Liver (tissue), 8 donors: ENCODE measurements at regions not wholly inside any gene's neighbourhood (a gene's known extent, or its start where the extent isn't known, plus 50 kb on each side); places are given as distances from the start of the nearest gene placed in this dataset.
A peak's percentile ranks its signal among the peaks of the same experiment; 100 is the strongest.

Experiments used
- DNase-seq: peaks from one replicate; pipeline ENCODE4 v3.0.0-alpha.2; 2017; ENCODE audit warnings: low spot score
- H3K27ac ChIP-seq, 2 donors: one replicate each; pipeline ENCODE4 v1.7.0; 2013; ENCODE audit warnings: inconsistent platforms in 2 of 2, low read length in 2 of 2, control low read depth in 1 of 2, low read depth in 1 of 2, mild to moderate bottlenecking in 1 of 2
- H3K27me3 ChIP-seq, 4 donors: one replicate each; pipeline versions ENCODE4 v1.6.1 to v1.7.0; 2013; ENCODE audit warnings: low read length in 3 of 4, inconsistent platforms in 1 of 4, mild to moderate bottlenecking in 1 of 4, moderate library complexity in 1 of 4; ENCODE audit not compliant: control insufficient read depth in 4 of 4, insufficient read depth in 4 of 4
- H3K36me3 ChIP-seq, 4 donors: one replicate each; pipeline versions ENCODE4 v1.6.1 to v1.7.0; 2013; ENCODE audit warnings: low read length in 3 of 4, mild to moderate bottlenecking in 3 of 4, low read depth in 1 of 4, moderate library complexity in 1 of 4; ENCODE audit not compliant: control insufficient read depth in 4 of 4, insufficient read depth in 3 of 4
- H3K4me1 ChIP-seq, 4 donors: one replicate each; pipeline versions ENCODE4 v1.6.1 to v1.7.0; 2013; ENCODE audit warnings: low read length in 3 of 4, mild to moderate bottlenecking in 3 of 4, moderate library complexity in 1 of 4; ENCODE audit not compliant: control insufficient read depth in 4 of 4, insufficient read depth in 4 of 4
- H3K4me3 ChIP-seq, 3 donors: one replicate each; pipeline versions ENCODE4 v1.6.1 to v1.7.0; 2013; ENCODE audit warnings: low read length in 3 of 3, control low read depth in 1 of 3, low read depth in 1 of 3, mild to moderate bottlenecking in 1 of 3
- H3K9ac ChIP-seq, 2 donors: one replicate each; pipeline ENCODE4 v1.7.0; 2013; ENCODE audit warnings: low read length in 2 of 2, mild to moderate bottlenecking in 2 of 2, moderate library complexity in 2 of 2, control low read depth in 1 of 2, low read depth in 1 of 2
- H3K9me3 ChIP-seq, 4 donors: one replicate each; pipeline versions ENCODE4 v1.6.1 to v1.7.0; 2013; ENCODE audit warnings: low read length in 3 of 4; ENCODE audit not compliant: control insufficient read depth in 4 of 4
- ATF3 ChIP-seq: IDR thresholded peaks from 2 replicates; pipeline ENCODE4 v1.6.1; 2016; ENCODE audit warnings: antibody characterized with exemption
- CTCF ChIP-seq: fragments of 150-350 bp; IDR thresholded peaks from 2 replicates; pipeline ENCODE4 v1.5.1; 2017; ENCODE audit warnings: improper control_type of control experiment, low read depth, low read length; ENCODE audit not compliant: missing input control
- EGR1 ChIP-seq, 2 donors: IDR thresholded peaks; 2 replicates each; pipeline ENCODE4 v1.6.1; 2016 to 2018; ENCODE audit warnings: antibody characterized with exemption in 2 of 2, low read depth in 2 of 2
- FOXA1 ChIP-seq: IDR thresholded peaks from 2 replicates; pipeline ENCODE4 v1.6.1; 2016; ENCODE audit warnings: antibody characterized with exemption
- FOXA2 ChIP-seq: IDR thresholded peaks from 2 replicates; pipeline ENCODE4 v1.6.1; 2016; ENCODE audit warnings: antibody characterized with exemption
- GABPA ChIP-seq, 2 donors: IDR thresholded peaks in 1 of 2; conservative IDR thresholded peaks in 1 of 2; 2 replicates each; pipeline ENCODE4 v1.6.1; 2016; ENCODE audit warnings: antibody characterized with exemption in 2 of 2, mild to moderate bottlenecking in 1 of 2, moderate library complexity in 1 of 2
- HNF4A ChIP-seq, 2 donors: conservative IDR thresholded peaks; 2 replicates each; pipeline ENCODE4 v1.6.1; 2016; ENCODE audit warnings: antibody characterized with exemption in 2 of 2, mild to moderate bottlenecking in 2 of 2
- HNF4G ChIP-seq: IDR thresholded peaks from 2 replicates; pipeline ENCODE4 v1.6.1; 2016; ENCODE audit warnings: antibody characterized with exemption
- JUND ChIP-seq, 2 donors: IDR thresholded peaks; 2 replicates each; pipeline ENCODE4 v1.6.1; 2016; ENCODE audit warnings: antibody characterized with exemption in 2 of 2
- MAX ChIP-seq: IDR thresholded peaks from 2 replicates; pipeline ENCODE4 v1.6.1; 2016; ENCODE audit warnings: antibody characterized with exemption
- NR2F2 ChIP-seq: IDR thresholded peaks from 2 replicates; pipeline ENCODE4 v1.6.1; 2016; ENCODE audit warnings: antibody characterized with exemption
- RAD21 ChIP-seq, 2 donors: IDR thresholded peaks; 2 replicates each; pipeline ENCODE4 v1.6.1; 2016; ENCODE audit warnings: antibody characterized with exemption in 2 of 2, mild to moderate bottlenecking in 2 of 2
- REST ChIP-seq: IDR thresholded peaks from 2 replicates; pipeline ENCODE4 v1.6.1; 2016; ENCODE audit warnings: antibody characterized with exemption, mild to moderate bottlenecking
- SP1 ChIP-seq: IDR thresholded peaks from 2 replicates; pipeline ENCODE4 v1.6.1; 2018; ENCODE audit warnings: antibody characterized with exemption, mild to moderate bottlenecking
- TAF1 ChIP-seq: conservative IDR thresholded peaks from 2 replicates; pipeline ENCODE4 v1.6.1; 2016; ENCODE audit warnings: antibody characterized with exemption, mild to moderate bottlenecking
- YY1 ChIP-seq: IDR thresholded peaks from 2 replicates; pipeline ENCODE4 v1.6.1; 2016; ENCODE audit warnings: antibody characterized with exemption, mild to moderate bottlenecking
- ZBTB33 ChIP-seq: IDR thresholded peaks from 2 replicates; pipeline ENCODE4 v1.6.1; 2016; ENCODE audit warnings: antibody characterized with exemption
- WGBS: extraction: QIAGEN DNeasy Blood & Tissue Kit; methylation state at CpG from one replicate; pipeline ENCODE4 v1.1.7; 2013; 5-methylcytosine and 5-hydroxymethylcytosine counted together
- donor health status: healthy.
- donor health status: healthy.
- donor health status: healthy.
- donor health status: healthy.
- donor health status: healthy.

- no peak for TF ChIP-seq HNF4G
- no peak for TF ChIP-seq REST
- no peak for TF ChIP-seq EGR1 (IDR thresholded peaks at IDR 0.05; ENCODE audit: low read depth in 2 of 2)
- no peak for TF ChIP-seq ZBTB33
- no peak for TF ChIP-seq FOXA2
- no peak for TF ChIP-seq SP1
- no peak for TF ChIP-seq CTCF
- TF ChIP-seq GABPA (IDR thresholded peaks at IDR 0.05 in 1 of 2, conservative IDR thresholded peaks at IDR 0.05 in 1 of 2), result no peak
- TF ChIP-seq MAX, result no peak
- no peak for TF ChIP-seq RAD21 (IDR thresholded peaks at IDR 0.05)
- no peak for TF ChIP-seq JUND (IDR thresholded peaks at IDR 0.05)
- no peak for TF ChIP-seq NR2F2
- no peak for TF ChIP-seq HNF4A (conservative IDR thresholded peaks at IDR 0.05)
- TF ChIP-seq YY1, result no peak
- no peak for TF ChIP-seq FOXA1
- no peak for TF ChIP-seq TAF1
- TF ChIP-seq ATF3, result no peak
- no peak for DNase-seq
- Histone ChIP-seq H3K4me3 (no peak overlapping the region), H3K9ac (no peak overlapping the region), H3K9me3 (peaks cover 0 to 4% (median 1%) of the 10 kb centered on the region in 4 donors), H3K27me3 (peaks cover 0 to 4% (median 0%) of the 10 kb centered on the region in 4 donors), H3K36me3 (no peaks in the 10 kb centered on the region), H3K27ac (no peak overlapping the region), H3K4me1 (no peaks in the 10 kb centered on the region)
- WGBS, result 59% methylated on average over 4 of the region's 4 CpGs
Observed at GRCh38 chr10:36188461-36188860, 546.4 kb upstream of the FZD8 start.

GRCh38 chr10:36188080-36188453, 546.0 kb upstream of the FZD8 start:
- DNase-seq, result no peak
- TF ChIP-seq RAD21 (IDR thresholded peaks at IDR 0.05) (no peak), EGR1 (IDR thresholded peaks at IDR 0.05; ENCODE audit: low read depth in 2 of 2) (no peak), YY1 (no peak), JUND (IDR thresholded peaks at IDR 0.05) (no peak), HNF4A (conservative IDR thresholded peaks at IDR 0.05) (no peak), FOXA1 (no peak), ZBTB33 (no peak)
- H3K27ac ChIP-seq, result peak overlapping the region; percentile 6 to 31

More at GRCh38 chr10:36188080-36188453, 546.0 kb upstream of the FZD8 start:
- H3K27me3 ChIP-seq, result peaks cover 0 to 4% (median 0%) of the 10 kb centered on the region in 4 donors
- no peaks in the 10 kb centered on the region for H3K4me1 ChIP-seq
- no peak overlapping the region for H3K9ac ChIP-seq
- no peaks in the 10 kb centered on the region for H3K36me3 ChIP-seq
- H3K4me3 ChIP-seq, result no peak overlapping the region
- peaks cover 0 to 4% (median 1%) of the 10 kb centered on the region in 4 donors for H3K9me3 ChIP-seq
- 64% methylated on average over 8 of the region's 8 CpGs for WGBS
